ENCODE measurements at regions not wholly inside any gene's neighbourhood (a gene's known extent, or its start where the extent isn't known, plus 50 kb on each side); places are given as distances from the start of the nearest gene placed in this dataset.

- Histone ChIP-seq H3K27ac (no peak overlapping the region), H3K36me3 (ENCODE audit: insufficient read depth, low read length) (no peaks in the 10 kb centered on the region), H3K4me3 (no peak overlapping the region), H3K9me3 (ENCODE audit: low read depth, low read length) (no peaks in the 10 kb centered on the region), H3K9ac (ENCODE audit: insufficient read length) (no peak overlapping the region)
- no peak for DNase-seq (ENCODE audit: low read depth, low spot score)
- TF ChIP-seq POLR2AphosphoS5 (IDR thresholded peaks at IDR 0.05; ENCODE audit: borderline replicate concordance, low read depth, low read length) (no peak), EZH2 (IDR thresholded peaks at IDR 0.05) (no peak), FOXP2 (optimal IDR thresholded peaks at IDR 0.05; ENCODE audit: control extremely low read depth, extremely low read length, insufficient read depth) (no peak)
These were observed 560.0 kb upstream of the KLHL1 start for GRCh38 chr13:70668293-70668692.

DNA sequence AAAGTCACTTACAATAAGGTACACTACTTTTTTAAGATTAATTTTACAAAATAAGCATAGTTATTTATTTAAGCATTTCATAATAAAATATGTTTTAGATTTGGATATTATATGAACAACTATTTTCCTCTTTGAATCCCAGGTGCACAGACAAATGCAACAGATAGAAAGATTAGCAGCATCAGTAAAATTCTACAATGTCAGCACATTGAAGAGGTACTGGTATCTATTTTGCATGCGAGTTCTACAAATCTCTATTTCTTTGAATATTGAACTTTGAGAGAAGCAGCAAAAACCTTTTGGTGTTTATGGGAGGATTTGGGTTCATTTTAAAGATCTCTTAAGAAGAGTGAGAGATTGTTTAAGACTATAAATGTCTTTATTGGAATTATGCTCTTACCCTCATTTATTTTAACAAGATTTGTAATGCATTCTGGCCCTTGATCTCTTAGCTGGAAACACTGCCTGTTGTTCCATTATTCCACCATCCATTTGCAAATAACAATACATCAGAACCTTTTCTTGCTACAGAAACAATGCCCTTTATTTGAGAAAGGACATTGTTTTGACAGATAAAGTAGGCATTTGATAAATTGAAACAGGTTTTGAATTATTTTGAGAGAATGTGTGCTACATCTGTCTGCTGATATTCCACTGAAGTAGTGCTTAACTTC lies 558.8 kb upstream of the KLHL1 start:
- Histone ChIP-seq H3K9ac (ENCODE audit: insufficient read length) (no peak overlapping the region), H3K4me3 (no peak overlapping the region), H3K36me3 (ENCODE audit: insufficient read depth, low read length) (no peaks in the 10 kb centered on the region), H3K27ac (no peak overlapping the region), H3K9me3 (ENCODE audit: low read depth, low read length) (no peaks in the 10 kb centered on the region)
- TF ChIP-seq EZH2 (IDR thresholded peaks at IDR 0.05) (no peak), POLR2AphosphoS5 (IDR thresholded peaks at IDR 0.05; ENCODE audit: borderline replicate concordance, low read depth, low read length) (no peak), FOXP2 (optimal IDR thresholded peaks at IDR 0.05; ENCODE audit: control extremely low read depth, extremely low read length, insufficient read depth) (no peak)
- no peak for DNase-seq (ENCODE audit: low read depth, low spot score)

GRCh38 chr13:70662231-70662940 lies 554.1 kb upstream of the KLHL1 start:
- Histone ChIP-seq H3K27ac (no peak overlapping the region), H3K9ac (ENCODE audit: insufficient read length) (no peak overlapping the region), H3K4me3 (no peak overlapping the region), H3K36me3 (ENCODE audit: insufficient read depth, low read length) (no peaks in the 10 kb centered on the region), H3K9me3 (ENCODE audit: low read depth, low read length) (no peaks in the 10 kb centered on the region)
- TF ChIP-seq EZH2 (IDR thresholded peaks at IDR 0.05) (no peak), POLR2AphosphoS5 (IDR thresholded peaks at IDR 0.05; ENCODE audit: borderline replicate concordance, low read depth, low read length) (no peak), FOXP2 (optimal IDR thresholded peaks at IDR 0.05; ENCODE audit: control extremely low read depth, extremely low read length, insufficient read depth) (no peak)
- DNase-seq (ENCODE audit: low read depth, low spot score): no peak

- TF ChIP-seq EZH2 (IDR thresholded peaks at IDR 0.05) (no peak), FOXP2 (optimal IDR thresholded peaks at IDR 0.05; ENCODE audit: control extremely low read depth, extremely low read length, insufficient read depth) (no peak), POLR2AphosphoS5 (IDR thresholded peaks at IDR 0.05; ENCODE audit: borderline replicate concordance, low read depth, low read length) (no peak)
- no peak overlapping the region for H3K9ac ChIP-seq (ENCODE audit: insufficient read length)
- no peaks in the 10 kb centered on the region for H3K36me3 ChIP-seq (ENCODE audit: insufficient read depth, low read length)
- no peaks in the 10 kb centered on the region for H3K9me3 ChIP-seq (ENCODE audit: low read depth, low read length)
- no peak overlapping the region for H3K4me3 ChIP-seq
- no peak overlapping the region for H3K27ac ChIP-seq
- no peak for DNase-seq (ENCODE audit: low read depth, low spot score)
These were observed 535.8 kb upstream of the KLHL1 start for GRCh38 chr13:70644052-70644451.

DNA sequence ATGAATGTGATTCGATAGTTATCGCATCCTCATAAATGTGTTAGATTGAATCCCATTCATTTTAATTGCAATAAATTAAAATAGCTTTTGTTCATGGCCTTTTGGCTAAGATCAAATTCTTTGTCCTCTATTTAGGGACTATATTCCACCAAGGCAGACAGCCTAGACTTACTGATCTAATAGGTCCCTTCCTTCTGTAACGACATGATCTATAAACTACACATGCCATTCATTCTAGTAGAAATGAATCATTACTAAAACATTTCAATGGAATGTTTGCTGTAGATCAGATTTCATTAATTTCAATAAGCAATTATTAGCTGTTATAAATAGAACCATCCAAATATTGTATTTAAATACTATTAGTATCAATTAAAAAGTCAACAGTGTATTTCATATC lies 526.6 kb upstream of the KLHL1 start:
- H3K36me3 ChIP-seq (ENCODE audit: insufficient read depth, low read length): no peaks in the 10 kb centered on the region
- no peak overlapping the region for H3K27ac ChIP-seq
- no peak overlapping the region for H3K4me3 ChIP-seq
- no peaks in the 10 kb centered on the region for H3K9me3 ChIP-seq (ENCODE audit: low read depth, low read length)
- DNase-seq (ENCODE audit: low read depth, low spot score): no peak
- TF ChIP-seq FOXP2 (optimal IDR thresholded peaks at IDR 0.05; ENCODE audit: control extremely low read depth, extremely low read length, insufficient read depth) (no peak), POLR2AphosphoS5 (IDR thresholded peaks at IDR 0.05; ENCODE audit: borderline replicate concordance, low read depth, low read length) (no peak), EZH2 (IDR thresholded peaks at IDR 0.05) (no peak)
- H3K9ac ChIP-seq (ENCODE audit: insufficient read length): no peak overlapping the region

GRCh38 chr13:70630247-70630646 lies 522.0 kb upstream of the KLHL1 start:
- no peak for TF ChIP-seq FOXP2 (optimal IDR thresholded peaks at IDR 0.05; ENCODE audit: control extremely low read depth, extremely low read length, insufficient read depth)
- no peak for TF ChIP-seq EZH2 (IDR thresholded peaks at IDR 0.05)
- DNase-seq (ENCODE audit: low read depth, low spot score): no peak
- Histone ChIP-seq H3K9me3 (ENCODE audit: low read depth, low read length) (no peaks in the 10 kb centered on the region), H3K27ac (no peak overlapping the region), H3K36me3 (ENCODE audit: insufficient read depth, low read length) (no peaks in the 10 kb centered on the region), H3K9ac (ENCODE audit: insufficient read length) (no peak overlapping the region), H3K4me3 (no peak overlapping the region)

- Histone ChIP-seq H3K9ac (ENCODE audit: insufficient read length) (no peak overlapping the region), H3K4me3 (no peak overlapping the region), H3K36me3 (ENCODE audit: insufficient read depth, low read length) (no peaks in the 10 kb centered on the region), H3K9me3 (ENCODE audit: low read depth, low read length) (no peaks in the 10 kb centered on the region), H3K27ac (no peak overlapping the region)
- no peak for TF ChIP-seq EZH2 (IDR thresholded peaks at IDR 0.05)
- no peak for TF ChIP-seq FOXP2 (optimal IDR thresholded peaks at IDR 0.05; ENCODE audit: control extremely low read depth, extremely low read length, insufficient read depth)
- TF ChIP-seq POLR2AphosphoS5 (IDR thresholded peaks at IDR 0.05; ENCODE audit: borderline replicate concordance, low read depth, low read length): no peak
- DNase-seq (ENCODE audit: low read depth, low spot score): no peak
These were observed 515.0 kb upstream of the KLHL1 start for GRCh38 chr13:70623239-70623638.

- no peak overlapping the region for H3K9ac ChIP-seq (ENCODE audit: insufficient read length)
- no peak overlapping the region for H3K4me3 ChIP-seq
- no peaks in the 10 kb centered on the region for H3K36me3 ChIP-seq (ENCODE audit: insufficient read depth, low read length)
- DNase-seq (ENCODE audit: low read depth, low spot score): no peak
- no peaks in the 10 kb centered on the region for H3K9me3 ChIP-seq (ENCODE audit: low read depth, low read length)
- no peak overlapping the region for H3K27ac ChIP-seq
- TF ChIP-seq POLR2AphosphoS5 (IDR thresholded peaks at IDR 0.05; ENCODE audit: borderline replicate concordance, low read depth, low read length): no peak
These were observed 514.5 kb upstream of the KLHL1 start for GRCh38 chr13:70622796-70623195.

DNA sequence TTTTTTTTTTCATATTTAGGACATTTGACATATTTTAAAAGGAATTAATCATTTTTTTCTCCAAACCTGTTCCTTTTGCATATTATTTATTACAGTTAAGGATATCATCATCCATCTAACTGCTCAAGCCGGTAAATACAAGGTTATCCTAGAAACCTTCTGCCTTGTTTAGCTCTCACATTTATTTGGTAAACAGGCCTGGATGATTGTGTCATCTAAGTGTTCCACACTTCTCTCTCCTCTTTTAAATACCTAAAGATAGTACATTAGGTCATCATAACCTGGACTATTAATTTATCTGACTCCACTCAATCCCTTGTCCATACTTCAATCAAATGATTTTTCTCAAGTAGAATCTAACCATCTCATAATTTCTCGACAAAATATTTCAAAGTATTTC lies 511.7 kb upstream of the KLHL1 start:
- Histone ChIP-seq H3K4me3 (no peak overlapping the region), H3K9me3 (ENCODE audit: low read depth, low read length) (no peaks in the 10 kb centered on the region), H3K36me3 (ENCODE audit: insufficient read depth, low read length) (no peaks in the 10 kb centered on the region), H3K27ac (no peak overlapping the region), H3K9ac (ENCODE audit: insufficient read length) (no peak overlapping the region)
- no peak for DNase-seq (ENCODE audit: low read depth, low spot score)
- TF ChIP-seq FOXP2 (optimal IDR thresholded peaks at IDR 0.05; ENCODE audit: control extremely low read depth, extremely low read length, insufficient read depth) (no peak), POLR2AphosphoS5 (IDR thresholded peaks at IDR 0.05; ENCODE audit: borderline replicate concordance, low read depth, low read length) (no peak), EZH2 (IDR thresholded peaks at IDR 0.05) (no peak)

All from SK-N-MC (cell line).